ENCODE measurements at regions not wholly inside any gene's neighbourhood (a gene's known extent, or its start where the extent isn't known, plus 50 kb on each side); places are given as distances from the start of the nearest gene placed in this dataset.

DNA sequence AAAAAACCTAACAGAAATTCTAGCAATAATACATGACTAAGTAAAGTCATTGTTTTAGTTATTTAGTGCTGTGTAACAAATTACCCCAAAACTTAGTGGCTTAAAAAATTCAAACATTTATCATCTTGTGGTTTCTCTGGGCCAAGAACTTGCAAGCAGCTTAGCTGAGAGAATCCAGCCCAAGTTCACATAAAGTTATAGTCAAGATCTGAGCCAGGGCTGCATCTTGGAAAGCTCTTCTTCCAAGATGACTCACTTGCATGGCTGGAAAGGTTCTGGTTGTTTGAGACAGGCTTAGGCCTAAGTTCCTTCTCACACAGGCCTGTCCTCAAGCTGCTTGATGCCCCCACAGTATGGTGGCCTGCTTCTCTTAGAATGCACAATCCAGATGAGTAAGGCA, 217.8 kb upstream of the TSHZ2 start:
- TF ChIP-seq, protein P1, sequence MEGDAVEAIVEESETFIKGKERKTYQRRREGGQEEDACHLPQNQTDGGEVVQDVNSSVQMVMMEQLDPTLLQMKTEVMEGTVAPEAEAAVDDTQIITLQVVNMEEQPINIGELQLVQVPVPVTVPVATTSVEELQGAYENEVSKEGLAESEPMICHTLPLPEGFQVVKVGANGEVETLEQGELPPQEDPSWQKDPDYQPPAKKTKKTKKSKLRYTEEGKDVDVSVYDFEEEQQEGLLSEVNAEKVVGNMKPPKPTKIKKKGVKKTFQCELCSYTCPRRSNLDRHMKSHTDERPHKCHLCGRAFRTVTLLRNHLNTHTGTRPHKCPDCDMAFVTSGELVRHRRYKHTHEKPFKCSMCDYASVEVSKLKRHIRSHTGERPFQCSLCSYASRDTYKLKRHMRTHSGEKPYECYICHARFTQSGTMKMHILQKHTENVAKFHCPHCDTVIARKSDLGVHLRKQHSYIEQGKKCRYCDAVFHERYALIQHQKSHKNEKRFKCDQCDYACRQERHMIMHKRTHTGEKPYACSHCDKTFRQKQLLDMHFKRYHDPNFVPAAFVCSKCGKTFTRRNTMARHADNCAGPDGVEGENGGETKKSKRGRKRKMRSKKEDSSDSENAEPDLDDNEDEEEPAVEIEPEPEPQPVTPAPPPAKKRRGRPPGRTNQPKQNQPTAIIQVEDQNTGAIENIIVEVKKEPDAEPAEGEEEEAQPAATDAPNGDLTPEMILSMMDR (conservative IDR thresholded peaks at IDR 0.05), result no peak
- no peak for TF ChIP-seq EZH2 (IDR thresholded peaks at IDR 0.05; ENCODE audit: low read depth)

Measured in PC-9 (cell line).